ENCODE measurements at regions not wholly inside any gene's neighbourhood (a gene's known extent, or its start where the extent isn't known, plus 50 kb on each side); places are given as distances from the start of the nearest gene placed in this dataset.

DNA sequence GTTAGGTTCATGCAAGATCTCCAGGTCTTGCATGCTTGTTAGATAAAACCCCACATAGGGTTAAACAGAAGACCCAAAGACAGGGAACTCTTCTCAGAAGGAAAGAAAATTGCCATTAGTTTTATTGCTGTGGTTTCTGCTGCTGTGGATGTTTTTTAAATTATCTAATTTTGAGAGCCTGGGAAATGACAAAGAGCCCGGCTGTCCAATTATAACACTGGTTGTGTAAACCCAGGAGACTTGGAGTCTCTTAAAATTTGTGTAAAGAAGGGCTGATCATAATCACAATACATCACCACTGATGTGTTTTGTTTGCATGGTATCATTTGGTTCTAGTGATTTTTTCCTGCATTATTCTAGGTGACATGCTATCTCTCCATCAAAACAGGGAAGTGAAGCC is 246.5 kb upstream of the MYO3A start:
- TF ChIP-seq, protein P1, sequence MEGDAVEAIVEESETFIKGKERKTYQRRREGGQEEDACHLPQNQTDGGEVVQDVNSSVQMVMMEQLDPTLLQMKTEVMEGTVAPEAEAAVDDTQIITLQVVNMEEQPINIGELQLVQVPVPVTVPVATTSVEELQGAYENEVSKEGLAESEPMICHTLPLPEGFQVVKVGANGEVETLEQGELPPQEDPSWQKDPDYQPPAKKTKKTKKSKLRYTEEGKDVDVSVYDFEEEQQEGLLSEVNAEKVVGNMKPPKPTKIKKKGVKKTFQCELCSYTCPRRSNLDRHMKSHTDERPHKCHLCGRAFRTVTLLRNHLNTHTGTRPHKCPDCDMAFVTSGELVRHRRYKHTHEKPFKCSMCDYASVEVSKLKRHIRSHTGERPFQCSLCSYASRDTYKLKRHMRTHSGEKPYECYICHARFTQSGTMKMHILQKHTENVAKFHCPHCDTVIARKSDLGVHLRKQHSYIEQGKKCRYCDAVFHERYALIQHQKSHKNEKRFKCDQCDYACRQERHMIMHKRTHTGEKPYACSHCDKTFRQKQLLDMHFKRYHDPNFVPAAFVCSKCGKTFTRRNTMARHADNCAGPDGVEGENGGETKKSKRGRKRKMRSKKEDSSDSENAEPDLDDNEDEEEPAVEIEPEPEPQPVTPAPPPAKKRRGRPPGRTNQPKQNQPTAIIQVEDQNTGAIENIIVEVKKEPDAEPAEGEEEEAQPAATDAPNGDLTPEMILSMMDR (IDR thresholded peaks at IDR 0.05) = no peak
- TF ChIP-seq POLR2A (IDR thresholded peaks at IDR 0.05) = no peak
